ENCODE measurements at regions not wholly inside any gene's neighbourhood (a gene's known extent, or its start where the extent isn't known, plus 50 kb on each side); places are given as distances from the start of the nearest gene placed in this dataset.

GRCh38 chr1:232276651-232277050 lies 353.3 kb downstream of the SIPA1L2 start:
- Histone ChIP-seq H3K4me3 (no peak overlapping the region), H4K20me1 (replicated peaks; ENCODE audit: control insufficient read depth, insufficient read depth, low read length) (no peaks in the 10 kb centered on the region), H3K27ac (ENCODE audit: extremely low read depth, low read depth, low read length) (no peak overlapping the region), H3K79me2 (ENCODE audit: control insufficient read depth, insufficient read depth, low read length) (no peaks in the 10 kb centered on the region), H3K36me3 (ENCODE audit: control insufficient read depth, insufficient read depth, low read length) (no peaks in the 10 kb centered on the region), H3K4me1 (replicated peaks in 1 of 2; ENCODE audit: control insufficient read depth in 2 of 2, insufficient read depth in 2 of 2, low read length in 2 of 2) (no peaks in the 10 kb centered on the region), H3K9me1 (ENCODE audit: control insufficient read depth, insufficient read depth, low read length) (no peaks in the 10 kb centered on the region), H2AFZ (ENCODE audit: low read depth, low read length) (no peak overlapping the region), H3K4me2 (ENCODE audit: insufficient read depth, low read length) (no peak overlapping the region), H3K9ac (ENCODE audit: insufficient read depth in 1 of 2, low read depth in 2 of 2, low read length in 2 of 2) (no peak overlapping the region), H3K9me3 (replicated peaks; ENCODE audit: control insufficient read depth, insufficient read depth, low read depth, low read length) (no peaks in the 10 kb centered on the region), H3K27me3 (ENCODE audit: control insufficient read depth in 2 of 2, insufficient read depth in 2 of 2, low read length in 2 of 2) (no peaks in the 10 kb centered on the region)
- ATAC-seq (no peak), FAIRE-seq (no peak), DNase-seq (ENCODE audit: extremely low read depth in 1 of 4, low spot score in 3 of 4) (no peak)
- in situ Hi-C loops (cut with MboI) (no loop called here), intact Hi-C loops (cut with micrococcal nuclease) (no loop called here)
- CTCF ChIA-PET (ENCODE audit: low intra/inter-chr PET ratio) = no interaction called here
- TF ChIP-seq HDGF (IDR thresholded peaks at IDR 0.05) (no peak), HNRNPUL1 (IDR thresholded peaks at IDR 0.05; ENCODE audit: low read length) (no peak), HDAC6 (IDR thresholded peaks at IDR 0.05; ENCODE audit: low read depth, low read length) (no peak), ZNF644 (tag; IDR thresholded peaks at IDR 0.05; ENCODE audit: low read depth) (no peak), CUX1 (CRISPR knock-in tag; IDR thresholded peaks at IDR 0.05) (no peak), TEAD1 (CRISPR knock-in tag; IDR thresholded peaks at IDR 0.05) (no peak), SNRNP70 (optimal IDR thresholded peaks at IDR 0.05; ENCODE audit: low read depth, low read length) (no peak), TSC22D4 (tag; IDR thresholded peaks at IDR 0.05) (no peak), ZSCAN32 (CRISPR knock-in tag; IDR thresholded peaks at IDR 0.05) (no peak), ZZZ3 (IDR thresholded peaks at IDR 0.05) (no peak), SNAPC5 (CRISPR knock-in tag; IDR thresholded peaks at IDR 0.05) (no peak), FOXP4 (CRISPR knock-in tag; IDR thresholded peaks at IDR 0.05; ENCODE audit: borderline replicate concordance) (no peak)
- TF ChIP-seq, protein P1, sequence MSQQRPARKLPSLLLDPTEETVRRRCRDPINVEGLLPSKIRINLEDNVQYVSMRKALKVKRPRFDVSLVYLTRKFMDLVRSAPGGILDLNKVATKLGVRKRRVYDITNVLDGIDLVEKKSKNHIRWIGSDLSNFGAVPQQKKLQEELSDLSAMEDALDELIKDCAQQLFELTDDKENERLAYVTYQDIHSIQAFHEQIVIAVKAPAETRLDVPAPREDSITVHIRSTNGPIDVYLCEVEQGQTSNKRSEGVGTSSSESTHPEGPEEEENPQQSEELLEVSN (IDR thresholded peaks at IDR 0.05; ENCODE audit: borderline replicate concordance in 1 of 2, extremely low read depth in 1 of 2, insufficient read depth in 1 of 2, insufficient read length in 1 of 2, low read depth in 1 of 2, low read length in 1 of 2, poor library complexity in 1 of 2, severe bottlenecking in 1 of 2) = no peak
- TF ChIP-seq, protein P2, sequence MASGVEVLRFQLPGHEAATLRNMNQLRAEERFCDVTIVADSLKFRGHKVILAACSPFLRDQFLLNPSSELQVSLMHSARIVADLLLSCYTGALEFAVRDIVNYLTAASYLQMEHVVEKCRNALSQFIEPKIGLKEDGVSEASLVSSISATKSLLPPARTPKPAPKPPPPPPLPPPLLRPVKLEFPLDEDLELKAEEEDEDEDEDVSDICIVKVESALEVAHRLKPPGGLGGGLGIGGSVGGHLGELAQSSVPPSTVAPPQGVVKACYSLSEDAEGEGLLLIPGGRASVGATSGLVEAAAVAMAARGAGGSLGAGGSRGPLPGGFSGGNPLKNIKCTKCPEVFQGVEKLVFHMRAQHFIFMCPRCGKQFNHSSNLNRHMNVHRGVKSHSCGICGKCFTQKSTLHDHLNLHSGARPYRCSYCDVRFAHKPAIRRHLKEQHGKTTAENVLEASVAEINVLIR (CRISPR knock-in tag; IDR thresholded peaks at IDR 0.05) = no peak
- BruUV-seq (replicated peaks) = no TSS peak
- 0% methylated on average over 1 of the region's 1 CpG for WGBS (ENCODE audit: insufficient coverage, low coverage, missing lambda C conversion rate)
- POLR2A ChIA-PET = no interaction called here

All from K562 (cell line).